OCI-LY7 (cell line): ENCODE measurements at regions not wholly inside any gene's neighbourhood (a gene's known extent, or its start where the extent isn't known, plus 50 kb on each side); places are given as distances from the start of the nearest gene placed in this dataset.

Experiments
- BruUV-seq: library from RNA; stranded (reverse); fragments of 400-500 nt; replicated peaks from 2 replicates; lab custom pipeline; 2021; lab: Mats Ljungman, UMichigan
- CTCF ChIA-PET: fragments of 300-600 bp; sonication (Branson Sonifier 250); formaldehyde crosslinking; loops from one replicate; lab custom pipeline; 2022; ENCODE audit warnings: antibody characterized with exemption; ENCODE audit not compliant: unreplicated experiment; lab: Charles Lee
- POLR2A ChIA-PET: fragments of 300-600 bp; sonication (Branson Sonifier 250); formaldehyde crosslinking; loops from one replicate; lab custom pipeline; 2022; ENCODE audit warnings: antibody characterized with exemption; lab: Charles Lee
- DNase-seq: peaks from one replicate; pipeline ENCODE4 v3.0.0-alpha.2; 2015; ENCODE audit warnings: low spot score
- H2AFZ ChIP-seq: fragments of 200-600 bp; sonication (generic), shearing (Covaris generic); 2 replicates; pipeline ENCODE4 v1.6.1; 2014; ENCODE audit warnings: mild to moderate bottlenecking, antibody characterized with exemption, low read length, moderate library complexity
- H3K27ac ChIP-seq: fragments of 200-600 bp; sonication (generic); 2 replicates; pipeline ENCODE4 v1.5.1; 2014; ENCODE audit warnings: mixed run types, low read depth, mild to moderate bottlenecking, moderate library complexity, low read length, inconsistent platforms; ENCODE audit not compliant: poor library complexity, severe bottlenecking
- H3K36me3 ChIP-seq: fragments of 200-600 bp; sonication (generic); 2 replicates; pipeline ENCODE4 v1.6.1; 2014; ENCODE audit warnings: mild to moderate bottlenecking, antibody characterized with exemption, low read length, moderate library complexity, mixed read lengths; ENCODE audit not compliant: insufficient read depth
- H3K4me1 ChIP-seq: fragments of 200-600 bp; sonication (generic); 2 replicates; pipeline ENCODE4 v1.5.1; 2014; ENCODE audit warnings: mild to moderate bottlenecking, low read length; ENCODE audit not compliant: insufficient read depth, poor library complexity, severe bottlenecking
- H3K4me2 ChIP-seq: fragments of 200-600 bp; sonication (generic); 2 replicates; pipeline ENCODE4 v1.6.1; 2014; ENCODE audit warnings: mild to moderate bottlenecking, low read length
- H3K4me3 ChIP-seq: fragments of 200-600 bp; sonication (generic); 2 replicates; pipeline ENCODE4 v1.5.1; 2014; ENCODE audit warnings: mild to moderate bottlenecking, low read depth, low read length; ENCODE audit not compliant: poor library complexity, severe bottlenecking
- H3K79me2 ChIP-seq: fragments of 200-600 bp; sonication (generic); 2 replicates; pipeline ENCODE4 v1.6.1; 2016; ENCODE audit warnings: low read depth, mild to moderate bottlenecking, low read length, moderate library complexity, mixed read lengths; ENCODE audit not compliant: insufficient read depth
- H3K9me2 ChIP-seq: fragments of 200-600 bp; sonication (generic); 2 replicates; pipeline ENCODE4 v1.6.1; 2016; ENCODE audit warnings: mild to moderate bottlenecking, low read length, mixed read lengths; ENCODE audit not compliant: insufficient read depth
- H3K9me3 ChIP-seq: fragments of 200-600 bp; sonication (generic); 2 replicates; pipeline ENCODE4 v1.6.1; 2014; ENCODE audit warnings: mild to moderate bottlenecking, mixed run types, low read length, mixed read lengths
- H4K20me1 ChIP-seq: fragments of 200-600 bp; sonication (generic); 2 replicates; pipeline ENCODE4 v1.6.1; 2014; ENCODE audit warnings: mild to moderate bottlenecking, antibody characterized with exemption, low read length, moderate library complexity, mixed read lengths; ENCODE audit not compliant: insufficient read depth
- CTCF ChIP-seq: fragments of 200-600 bp; sonication (generic); conservative IDR thresholded peaks from 2 replicates; pipeline ENCODE4 v1.5.1; 2014; ENCODE audit warnings: mild to moderate bottlenecking, antibody characterized with exemption, low read length, moderate library complexity, mixed read lengths
- EZH2phosphoT487 ChIP-seq: fragments of 200-600 bp; sonication (generic); IDR thresholded peaks from 2 replicates; pipeline ENCODE4 v1.6.1; 2018; ENCODE audit warnings: low read depth, borderline replicate concordance, mild to moderate bottlenecking, mixed run types, antibody characterized with exemption, low read length, moderate library complexity, mixed read lengths
- intact Hi-C: fragments of 100-400 bp; cut with micrococcal nuclease; formaldehyde crosslinking; loops from one replicate; pipeline ENCODE4 v1.10.0; 2022; ENCODE audit not compliant: unreplicated experiment

GRCh38 chr4:4758681-4759080, 100.8 kb upstream of the MSX1 start:
- H4K20me1 ChIP-seq = no peaks in the 10 kb centered on the region
- no TSS peak for BruUV-seq
- no peak for TF ChIP-seq CTCF
- no peak for TF ChIP-seq EZH2phosphoT487
- no peaks in the 10 kb centered on the region for H3K9me2 ChIP-seq
- ChIA-PET CTCF (no interaction called here), POLR2A (no interaction called here)
- no peak overlapping the region for H3K4me3 ChIP-seq
- no peak for DNase-seq
- H3K4me1 ChIP-seq = no peaks in the 10 kb centered on the region
- H3K4me2 ChIP-seq = no peak overlapping the region
- H3K9me3 ChIP-seq = no peaks in the 10 kb centered on the region
- H3K79me2 ChIP-seq = no peaks in the 10 kb centered on the region
- H2AFZ ChIP-seq = no peak overlapping the region
- intact Hi-C loops = no loop called here
- no peak overlapping the region for H3K27ac ChIP-seq
- no peaks in the 10 kb centered on the region for H3K36me3 ChIP-seq

- POLR2A ChIA-PET = no interaction called here
- H3K4me2 ChIP-seq = no peak overlapping the region
- CTCF ChIA-PET = no interaction called here
- no peak overlapping the region for H3K27ac ChIP-seq
- DNase-seq = no peak
- H3K79me2 ChIP-seq = no peaks in the 10 kb centered on the region
- no peaks in the 10 kb centered on the region for H3K4me1 ChIP-seq
- no peaks in the 10 kb centered on the region for H3K36me3 ChIP-seq
- TF ChIP-seq CTCF = no peak
- no peak for TF ChIP-seq EZH2phosphoT487
- H4K20me1 ChIP-seq = no peaks in the 10 kb centered on the region
- H3K4me3 ChIP-seq = no peak overlapping the region
- no peak overlapping the region for H2AFZ ChIP-seq
- no TSS peak for BruUV-seq
- no peaks in the 10 kb centered on the region for H3K9me2 ChIP-seq
- H3K9me3 ChIP-seq = no peaks in the 10 kb centered on the region
- intact Hi-C loops = no loop called here
Measured at GRCh38 chr4:4755306-4755705, 104.2 kb upstream of the MSX1 start.

- Histone ChIP-seq H3K4me3 (no peak overlapping the region), H3K9me2 (no peaks in the 10 kb centered on the region), H3K79me2 (no peaks in the 10 kb centered on the region), H3K4me1 (no peaks in the 10 kb centered on the region), H3K36me3 (no peaks in the 10 kb centered on the region), H4K20me1 (no peaks in the 10 kb centered on the region), H2AFZ (no peak overlapping the region), H3K4me2 (no peak overlapping the region), H3K27ac (no peak overlapping the region), H3K9me3 (no peaks in the 10 kb centered on the region)
- intact Hi-C loops = no loop called here
- POLR2A ChIA-PET = no interaction called here
- TF ChIP-seq EZH2phosphoT487 (no peak), CTCF (no peak)
- no TSS peak for BruUV-seq
- CTCF ChIA-PET = no interaction called here
- DNase-seq = no peak
Measured at GRCh38 chr4:4754641-4755040, 104.8 kb upstream of the MSX1 start.
